GM19324 (cell line): ENCODE measurements at regions not wholly inside any gene's neighbourhood (a gene's known extent, or its start where the extent isn't known, plus 50 kb on each side); places are given as distances from the start of the nearest gene placed in this dataset.
"Not testable (repeated sequence)": the region's sequence is repeated elsewhere in the genome, so short reads cannot be mapped to it uniquely, and the experiment has no call there.

Experiments used
- ATAC-seq: cut with Tn5 transposase; IDR thresholded peaks from one replicate; pipeline ENCODE4 v1.9.1; 2021; ENCODE audit warnings: mild to moderate bottlenecking, moderate library complexity; ENCODE audit not compliant: unreplicated experiment, low FRiP score

DNA sequence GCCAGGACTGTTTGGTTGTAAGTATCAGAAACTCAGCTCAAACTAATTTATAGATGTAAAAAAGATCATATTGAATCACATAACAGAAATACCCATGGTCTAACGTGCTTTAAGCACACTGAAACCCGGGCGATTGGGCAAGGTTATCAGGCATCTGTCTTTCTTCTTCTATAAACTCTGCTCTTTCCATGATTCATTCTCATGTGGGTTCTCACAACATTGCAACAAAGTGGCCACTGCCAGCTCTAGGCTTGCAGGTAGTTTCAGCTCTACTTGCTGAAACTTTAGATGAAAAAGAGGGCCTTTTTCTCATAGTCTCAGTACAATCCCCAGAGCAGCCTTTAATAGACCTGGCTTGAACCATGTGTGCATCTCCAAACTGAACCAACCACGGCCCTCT, 456.1 kb downstream of the MFSD1 start:
- ATAC-seq, result no peak

DNA sequence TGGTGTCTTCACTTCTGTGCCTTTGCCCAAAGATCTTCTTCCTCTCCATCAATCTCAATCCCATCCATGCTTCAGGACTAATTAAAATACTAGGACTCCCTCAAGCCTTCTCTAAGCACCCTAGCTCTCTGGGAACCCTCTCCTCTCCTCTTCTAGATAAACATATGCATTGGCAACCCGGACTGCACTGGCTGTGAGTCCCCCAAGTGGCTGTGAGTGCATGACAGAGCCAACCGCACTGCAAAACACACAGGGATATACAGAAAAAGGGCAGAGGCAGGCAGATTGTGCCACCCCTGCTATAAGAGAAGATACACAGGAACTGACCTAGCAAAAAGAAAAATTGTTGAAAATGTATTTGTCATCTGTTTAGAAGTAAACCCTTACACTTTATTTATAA, 457.1 kb downstream of the MFSD1 start:
- ATAC-seq, result no peak

DNA sequence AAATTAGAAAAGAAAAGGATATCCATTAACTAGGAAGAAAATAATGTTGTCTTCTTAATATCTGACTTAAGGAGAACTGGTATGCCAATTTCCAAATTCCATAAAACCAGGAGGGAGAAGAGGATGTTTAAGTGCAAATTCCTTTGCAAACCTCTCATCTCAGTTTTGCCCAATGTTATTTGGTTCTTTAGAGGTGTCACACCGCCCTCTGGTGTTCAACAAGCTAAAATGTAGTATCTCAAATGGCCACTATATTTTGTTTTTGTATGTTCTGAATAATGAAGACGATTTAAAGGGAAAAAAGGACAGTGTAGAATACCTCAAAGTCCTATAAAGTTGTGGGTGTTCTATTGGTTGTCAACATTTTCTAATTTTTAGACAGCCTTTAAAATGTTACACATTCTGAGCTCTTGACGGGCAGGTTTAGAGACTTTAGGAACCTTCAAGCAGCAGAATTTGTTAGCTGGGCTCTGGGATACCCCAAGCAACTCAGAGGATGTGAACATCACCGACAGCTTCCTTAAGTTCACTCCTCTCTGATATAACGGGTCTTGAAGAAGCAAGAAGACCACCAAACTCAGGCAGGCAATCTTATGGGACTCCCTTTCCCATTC, 458.3 kb downstream of the MFSD1 start:
- no peak for ATAC-seq

DNA sequence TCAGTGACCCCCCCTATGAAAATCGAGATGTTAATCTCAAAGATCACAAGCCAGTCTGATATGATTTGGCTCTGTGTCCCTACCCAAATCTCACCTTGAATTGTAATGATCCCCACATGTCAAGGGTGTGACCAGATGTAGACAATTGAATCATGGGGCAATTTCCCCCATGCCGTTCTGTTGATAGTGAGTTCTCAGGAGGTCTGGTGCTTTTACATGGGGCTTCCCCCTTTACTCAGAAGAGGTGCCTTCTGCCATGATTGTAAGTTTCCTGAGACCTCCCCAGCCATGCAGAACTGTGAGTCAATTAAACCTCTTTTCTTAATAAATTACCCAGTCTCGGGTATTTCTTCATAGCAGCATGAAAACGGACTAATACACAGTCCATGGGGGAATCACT, 459.5 kb downstream of the MFSD1 start:
- ATAC-seq, result not testable (repeated sequence)

DNA sequence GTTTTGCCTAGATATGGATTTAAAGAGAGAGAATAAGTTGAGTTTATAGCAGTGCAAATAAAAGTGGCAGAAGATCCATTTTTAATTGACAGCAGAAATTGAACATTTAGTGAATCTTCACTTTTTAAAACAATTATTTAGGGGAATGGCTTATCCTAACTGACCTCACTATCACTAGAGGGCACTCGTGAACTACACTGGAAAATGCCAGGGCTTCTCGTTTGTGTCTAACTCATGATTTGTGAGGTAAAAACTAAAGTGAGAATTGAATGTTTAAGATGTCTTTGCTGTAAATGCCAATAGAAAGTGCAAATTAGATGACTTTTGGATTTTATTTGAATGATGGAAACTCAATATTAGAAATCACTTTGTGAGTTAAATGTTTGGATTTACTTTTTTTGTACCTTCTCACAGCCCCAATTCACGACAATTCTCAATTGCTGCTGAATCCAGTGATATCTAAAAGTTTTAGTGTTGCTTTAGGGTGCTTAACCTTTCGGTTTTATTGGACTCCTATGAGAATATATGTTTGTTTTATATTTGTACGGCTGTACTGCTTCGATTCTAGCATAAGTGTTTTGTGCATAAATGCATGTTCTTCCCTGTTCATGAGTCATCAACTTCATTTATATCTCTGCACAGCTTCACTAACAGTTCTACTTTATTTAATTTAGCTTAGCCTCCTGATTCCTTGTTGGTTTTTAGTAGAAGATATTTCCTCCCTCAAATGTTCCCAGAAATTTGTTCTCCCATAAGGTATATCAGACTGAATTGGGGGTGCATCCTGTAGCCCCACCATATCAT, 462.1 kb downstream of the MFSD1 start:
- no peak for ATAC-seq

DNA sequence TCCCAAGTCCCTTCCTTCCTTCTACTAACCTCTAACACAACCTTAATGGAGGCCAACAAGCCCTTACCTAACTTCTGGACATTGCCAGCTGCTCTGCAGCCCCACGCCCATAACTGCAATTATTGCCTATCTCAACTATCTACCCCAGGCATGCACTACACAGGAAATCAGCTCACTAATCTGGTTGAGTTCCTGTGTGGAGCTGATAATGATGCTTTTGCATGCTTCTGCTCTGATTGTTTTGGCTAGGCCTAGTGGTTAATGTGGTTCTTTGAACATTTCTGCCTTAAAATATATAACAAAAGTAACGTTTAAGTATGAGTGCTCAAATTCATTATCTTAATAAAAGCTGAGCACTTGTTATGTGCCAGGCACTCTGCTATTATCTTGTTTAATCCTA, 463.9 kb downstream of the MFSD1 start:
- no peak for ATAC-seq

DNA sequence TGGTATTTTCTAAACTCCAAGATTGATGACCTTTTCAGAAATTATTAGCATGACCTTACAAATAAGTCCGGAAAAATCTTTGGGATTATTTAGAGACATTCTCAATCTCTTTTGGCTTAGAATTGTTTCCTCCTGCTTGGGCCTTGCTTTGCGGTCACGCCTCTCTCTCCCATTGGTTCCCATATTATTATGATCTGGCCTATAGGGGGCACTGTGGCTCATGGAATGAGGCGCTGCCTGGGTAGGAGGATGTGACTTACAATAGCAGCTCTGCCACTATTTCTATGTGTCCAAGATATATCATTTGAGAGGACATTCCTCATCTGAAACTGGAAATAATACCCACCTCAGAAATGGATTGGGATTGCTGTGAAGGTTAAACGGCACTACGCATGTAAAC, 464.9 kb downstream of the MFSD1 start:
- no peak for ATAC-seq

DNA sequence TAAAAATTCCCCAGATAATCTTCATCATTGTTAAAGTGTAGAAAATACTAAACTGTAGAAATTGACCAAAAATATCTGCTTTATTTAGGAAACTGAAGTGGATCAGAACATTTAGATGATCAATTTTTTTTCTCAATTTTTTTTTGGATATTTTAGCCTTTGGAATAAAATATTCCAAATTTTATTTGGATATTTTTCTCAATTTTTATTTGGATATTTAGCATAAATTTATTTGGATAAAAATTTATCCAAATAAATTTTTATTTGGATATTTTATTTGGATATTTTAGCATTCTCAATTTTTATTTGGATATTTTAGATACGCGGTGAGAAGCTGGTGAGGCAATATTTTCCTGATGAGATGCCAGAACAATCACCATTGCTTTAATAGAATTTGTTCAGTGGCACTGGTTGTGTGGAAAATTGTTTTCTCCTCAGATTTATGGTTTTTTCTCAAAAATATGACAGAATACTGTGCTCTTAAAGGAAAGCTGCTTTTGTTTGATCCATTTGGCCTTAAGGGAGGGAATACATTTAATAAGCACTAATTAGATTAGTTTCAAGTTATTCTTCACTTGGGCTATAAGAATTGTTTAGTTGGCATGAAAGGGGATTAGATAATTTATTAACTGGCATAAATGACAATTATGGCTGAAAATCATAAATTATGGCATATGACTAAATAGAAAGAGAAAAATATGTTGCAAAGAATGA, 470.1 kb downstream of the MFSD1 start:
- ATAC-seq, result no peak

DNA sequence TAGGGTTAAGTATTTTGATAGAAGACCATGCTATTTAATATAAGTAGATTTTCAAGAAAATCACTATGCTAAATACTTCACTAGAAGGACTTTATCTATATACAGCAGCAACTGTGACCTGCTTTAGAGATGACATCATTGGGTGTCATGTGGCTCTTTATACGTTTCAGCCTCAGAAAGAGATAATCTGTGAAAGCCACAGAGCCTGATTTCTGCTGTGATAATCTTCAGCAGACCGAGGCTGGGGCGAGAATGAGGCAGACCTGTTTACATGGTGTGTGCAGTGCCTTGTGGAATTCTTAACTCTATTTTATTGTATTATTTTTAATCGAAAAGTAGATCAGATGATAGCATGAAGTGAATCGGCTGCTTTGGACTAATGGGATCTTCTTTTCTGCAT, 471.2 kb downstream of the MFSD1 start:
- no peak for ATAC-seq

DNA sequence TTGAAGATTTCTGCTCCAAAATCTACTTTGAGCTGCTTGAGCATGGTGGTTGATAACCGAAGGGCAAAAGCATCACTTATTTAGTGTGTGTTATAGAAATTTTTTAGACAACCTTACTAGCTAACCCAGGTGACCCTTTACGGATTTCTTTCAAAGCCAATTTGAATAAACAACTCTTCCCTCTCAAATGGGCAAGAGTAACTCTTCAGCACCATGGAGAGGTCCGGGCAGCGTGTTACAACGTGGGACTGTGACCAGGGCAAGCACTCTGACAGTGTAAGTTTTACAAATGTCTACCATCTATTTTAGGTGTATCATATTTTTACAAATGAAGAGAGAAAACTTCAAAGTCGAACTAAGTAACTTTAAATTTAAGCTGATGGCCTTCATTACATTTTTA, 471.8 kb downstream of the MFSD1 start:
- ATAC-seq, result no peak

DNA sequence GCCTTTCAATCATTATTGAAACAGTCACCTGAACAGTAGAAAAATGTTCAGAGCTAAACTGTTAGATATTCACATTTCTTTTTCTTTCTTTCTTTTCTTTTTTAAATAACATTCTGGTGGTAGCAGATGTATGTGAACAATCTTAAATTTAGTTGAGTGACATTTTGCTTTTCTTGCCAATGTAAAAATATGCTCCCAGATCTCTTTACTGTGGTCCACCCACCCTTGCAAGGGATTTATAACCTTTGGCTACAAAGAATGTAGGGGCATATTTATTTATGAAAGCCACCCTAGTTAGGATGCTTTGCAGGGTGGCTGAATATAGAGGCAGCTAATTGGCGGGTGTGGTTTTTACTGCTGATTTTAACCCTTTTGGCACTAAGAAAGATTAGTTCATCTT, 473.9 kb downstream of the MFSD1 start:
- no peak for ATAC-seq

DNA sequence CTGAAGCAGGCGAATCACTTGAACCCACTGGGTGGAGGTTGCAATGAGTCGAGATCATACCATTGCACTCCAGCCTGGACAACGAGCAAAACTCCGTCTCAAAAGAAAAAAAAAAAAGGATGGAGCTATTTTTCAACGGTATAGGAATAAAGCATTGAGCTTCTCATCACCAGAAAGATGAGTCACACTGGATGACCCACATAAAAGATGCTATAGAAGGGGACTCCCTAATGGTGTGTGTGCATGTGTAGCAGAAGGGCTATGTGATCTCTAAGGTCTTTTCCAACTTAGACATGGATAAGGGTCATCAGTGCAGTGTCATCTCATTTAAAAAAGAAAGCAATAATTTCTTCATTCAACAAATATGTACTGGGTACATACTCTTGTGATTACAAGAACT, 476.0 kb downstream of the MFSD1 start:
- ATAC-seq, result no peak

DNA sequence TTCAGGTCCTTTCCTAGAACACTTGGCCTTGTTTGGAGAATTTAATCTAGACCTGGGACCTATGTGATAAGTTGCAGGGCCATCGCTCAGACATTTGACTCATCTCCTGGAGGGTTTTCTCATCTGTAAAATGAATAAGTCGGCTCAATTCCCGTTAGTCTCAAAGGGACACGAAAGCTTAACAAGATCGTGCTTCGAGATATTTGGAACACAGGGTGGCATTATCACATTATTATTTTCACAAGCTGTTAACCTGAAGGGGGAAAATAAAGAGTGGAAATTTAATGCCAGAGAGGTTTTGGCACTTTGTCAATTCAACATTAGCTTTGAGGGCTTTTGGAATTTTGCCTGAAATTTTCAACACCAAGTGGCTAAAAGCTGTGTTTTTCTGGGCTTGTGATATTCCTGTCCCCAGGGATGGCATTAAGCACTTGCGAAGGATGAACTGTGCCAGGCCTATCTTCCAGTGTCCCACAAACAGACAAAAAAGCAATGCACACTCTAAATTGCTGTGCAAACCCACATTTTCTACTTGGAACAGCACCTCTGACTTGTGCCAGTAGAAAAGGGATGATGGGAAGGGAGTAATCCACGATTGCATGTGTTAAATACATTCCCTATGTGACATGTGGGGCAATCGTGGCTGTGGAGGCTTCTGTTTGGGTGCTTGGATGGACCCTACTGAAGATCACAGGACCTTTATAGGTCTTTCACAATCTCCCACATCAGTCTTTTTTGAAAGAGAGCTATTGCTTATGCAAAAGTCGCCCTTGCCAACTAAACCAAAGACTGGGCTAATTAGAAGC, 478.7 kb downstream of the MFSD1 start:
- no peak for ATAC-seq

DNA sequence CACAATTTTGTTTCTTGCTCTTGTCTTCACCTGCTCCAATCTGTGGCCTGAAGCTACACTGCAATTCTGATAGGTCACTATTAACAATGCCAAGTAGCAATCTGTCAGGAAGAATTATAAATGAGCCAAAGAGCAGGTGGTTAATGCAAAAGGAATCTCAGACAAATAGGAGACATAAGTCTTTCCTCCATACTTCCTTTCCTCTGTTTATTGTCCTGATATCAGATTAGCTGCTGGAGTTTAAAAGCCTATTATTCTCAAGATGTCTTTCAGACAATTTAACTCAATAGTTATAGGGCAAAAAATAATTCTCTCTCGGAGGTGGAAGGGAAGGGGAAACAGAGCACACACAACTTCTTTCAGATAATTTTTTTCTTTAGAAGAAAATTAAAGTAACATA, 491.6 kb downstream of the MFSD1 start:
- no peak for ATAC-seq

DNA sequence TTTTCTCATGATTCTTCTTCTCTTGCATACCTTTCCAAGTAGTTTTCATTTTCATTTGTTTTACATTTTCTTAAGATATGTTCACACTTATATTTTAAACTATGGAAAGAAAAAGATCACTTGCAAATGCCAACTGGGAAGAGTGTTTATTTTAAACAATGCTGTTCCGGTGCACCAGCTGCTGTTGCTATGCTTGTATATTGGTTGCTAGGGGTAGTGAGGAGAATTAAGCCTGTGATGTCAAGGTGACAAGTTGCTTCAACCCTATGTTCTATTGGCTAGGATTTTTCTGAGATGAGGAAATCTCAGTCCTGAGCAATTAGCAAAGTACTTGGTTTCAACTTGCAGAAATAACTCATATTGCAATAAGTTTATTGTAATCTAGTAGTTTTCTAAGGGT, 500.1 kb downstream of the MFSD1 start:
- ATAC-seq, result no peak

DNA sequence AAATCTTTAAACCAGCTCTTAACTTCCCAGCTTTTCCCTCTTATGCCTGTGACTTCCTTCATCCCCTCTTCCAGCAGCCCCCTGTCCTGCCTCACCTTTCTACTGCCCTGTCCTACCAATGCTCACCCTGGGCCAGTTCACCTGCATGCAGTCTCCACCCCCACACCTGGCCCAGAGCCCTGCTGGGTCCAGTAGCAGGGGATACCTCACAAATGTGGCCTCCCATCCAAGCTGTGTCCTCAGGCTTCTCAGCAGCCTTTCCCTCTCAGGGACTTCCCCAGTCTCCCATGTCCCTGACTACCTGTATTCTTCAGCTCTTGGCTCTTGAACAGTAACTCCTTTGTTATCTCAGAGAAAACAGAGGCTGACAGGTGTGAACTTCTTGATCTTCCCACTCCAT, 503.2 kb downstream of the MFSD1 start:
- no peak for ATAC-seq

DNA sequence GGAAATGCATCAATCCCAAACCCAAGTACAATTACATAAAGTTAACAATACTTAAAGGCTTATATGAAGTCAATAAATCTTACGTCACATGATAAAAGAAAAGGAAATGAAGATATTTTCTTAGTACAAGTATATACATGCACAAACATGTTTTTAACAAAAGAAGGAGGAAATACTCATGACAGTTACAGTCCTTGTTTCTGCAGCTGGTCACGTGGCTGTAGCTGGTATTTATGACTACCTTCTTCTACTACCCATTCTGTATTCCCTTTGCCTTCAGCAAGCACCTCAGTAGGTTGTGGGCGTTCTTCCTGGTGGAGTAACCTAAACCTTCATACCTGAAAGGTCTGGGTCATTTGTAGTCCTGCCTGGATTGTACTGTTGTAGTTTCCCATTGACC, 514.9 kb downstream of the MFSD1 start:
- not testable (repeated sequence) for ATAC-seq

DNA sequence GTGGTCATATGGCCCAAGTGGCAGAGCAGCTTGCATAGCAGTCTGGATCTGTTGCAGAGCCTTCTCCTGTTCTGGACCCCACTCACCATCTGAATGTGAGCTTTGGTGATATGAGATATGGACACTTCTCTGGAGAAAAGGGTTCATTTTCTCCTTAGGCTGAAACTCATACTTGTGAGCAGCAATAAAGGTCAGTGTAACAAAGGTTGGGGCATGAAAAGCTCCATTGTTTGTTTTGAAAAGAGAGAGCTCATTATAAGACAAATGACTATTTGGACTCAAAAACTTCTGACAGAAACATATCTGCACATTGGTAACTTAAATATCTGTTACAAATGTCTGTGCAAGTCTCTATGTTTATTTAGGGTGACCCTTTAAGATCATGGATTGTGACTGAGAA, 517.3 kb downstream of the MFSD1 start:
- ATAC-seq, result no peak

DNA sequence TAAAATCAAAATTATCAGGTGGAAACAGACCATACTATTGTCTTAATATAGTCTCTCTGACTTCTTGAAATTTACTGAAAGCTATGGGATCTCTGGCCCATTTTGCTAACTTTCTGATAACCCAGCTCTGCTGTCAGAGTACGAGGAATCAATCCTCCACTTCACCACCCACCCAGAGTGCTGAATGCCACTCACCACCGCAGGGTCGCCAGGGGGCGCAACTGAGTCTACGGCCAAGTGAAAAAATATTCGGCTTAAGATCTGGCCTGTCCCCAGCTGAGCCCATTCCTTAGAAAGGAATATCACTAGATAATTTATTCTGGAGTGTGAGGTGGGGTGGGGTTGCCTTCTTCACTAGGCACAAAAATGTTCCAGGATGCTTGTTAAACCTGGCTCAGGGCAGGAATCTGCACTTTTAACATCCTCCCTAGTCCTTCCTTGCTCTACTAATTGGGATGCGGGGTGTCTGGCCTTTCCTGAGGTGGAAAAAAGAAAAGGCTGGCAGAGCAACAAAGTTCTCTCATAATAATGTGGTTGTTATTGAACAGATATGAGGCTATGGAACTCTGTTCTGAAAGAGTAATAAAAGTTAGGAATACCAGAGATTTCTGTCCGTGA, 520.6 kb downstream of the MFSD1 start:
- no peak for ATAC-seq

DNA sequence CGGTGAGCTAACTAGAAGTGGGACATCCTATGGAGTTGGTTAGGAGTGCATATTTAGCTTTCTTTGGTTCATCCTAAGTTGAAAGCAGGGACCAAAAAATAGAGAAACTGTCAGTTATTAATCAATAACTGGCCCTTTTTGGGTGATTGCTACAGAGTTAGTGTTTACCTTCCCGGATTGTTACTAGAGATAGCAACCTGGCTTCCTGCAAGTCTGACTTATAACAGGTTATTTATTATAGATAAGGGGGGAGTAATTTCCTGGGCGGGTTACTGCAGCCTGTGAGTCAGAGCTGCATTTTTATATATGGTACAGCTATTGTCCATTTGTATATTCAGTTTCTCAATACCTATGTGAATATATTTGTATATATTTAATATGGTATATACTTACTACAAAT, 522.0 kb downstream of the MFSD1 start:
- ATAC-seq, result no peak

DNA sequence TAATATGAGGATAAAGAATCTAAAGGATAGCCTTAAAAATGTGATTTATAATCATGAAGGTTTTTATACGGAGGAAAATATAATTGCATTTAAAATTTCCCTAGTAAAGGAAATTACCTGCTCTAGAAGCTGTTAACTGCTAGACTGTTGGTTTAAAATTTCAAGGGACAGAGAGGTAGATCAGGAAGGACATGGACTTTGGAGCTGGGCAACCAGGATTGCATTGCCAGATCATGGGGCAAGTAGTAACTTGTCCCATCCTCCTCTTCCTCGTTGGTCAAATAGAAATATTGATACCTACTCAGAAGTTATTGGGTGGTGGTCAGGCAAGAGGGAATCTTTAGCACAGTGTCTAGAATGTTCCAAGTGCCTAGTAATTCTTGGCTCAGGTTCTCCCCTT, 525.1 kb downstream of the MFSD1 start:
- no peak for ATAC-seq
